Suprapubic skin (tissue), 4 donors: ENCODE measurements at regions not wholly inside any gene's neighbourhood (a gene's known extent, or its start where the extent isn't known, plus 50 kb on each side); places are given as distances from the start of the nearest gene placed in this dataset.
"Not testable (repeated sequence)": the region's sequence is repeated elsewhere in the genome, so short reads cannot be mapped to it uniquely, and the experiment has no call there.

Experiments used
- POLR2A ChIP-seq, 2 donors: fragments of 450-650 bp; IDR thresholded peaks; one replicate each; pipeline ENCODE4 v1.6.1; 2017; ENCODE audit warnings: antibody characterized with exemption in 2 of 2, mild to moderate bottlenecking in 2 of 2, moderate library complexity in 2 of 2
- POLR2AphosphoS5 ChIP-seq, 3 donors: sonication (generic); formaldehyde crosslinking; IDR thresholded peaks; one replicate each; pipeline ENCODE4 v1.6.1; 2017; ENCODE audit warnings: antibody characterized with exemption in 3 of 3

GRCh38 chr11:31949733-31950200, 138.6 kb upstream of the PAX6 start:
- not testable (repeated sequence) for TF ChIP-seq POLR2A, POLR2AphosphoS5 (IDR thresholded peaks at IDR 0.05)
